Keratinocyte (primary cell): ENCODE measurements at regions not wholly inside any gene's neighbourhood (a gene's known extent, or its start where the extent isn't known, plus 50 kb on each side); places are given as distances from the start of the nearest gene placed in this dataset.

Experiments
- DNase-seq: peaks from one replicate; pipeline ENCODE4 v3.0.0-alpha.2; 2011; ENCODE audit warnings: low read depth, missing footprints, low spot score
- FAIRE-seq: peaks from 2 replicates; lab custom pipeline; 2011; peaks lifted over from hg19 to GRCh38; lab: Jason Lieb, UNC
- H2AFZ ChIP-seq: 2 replicates; pipeline ENCODE4 v1.6.0; 2012; ENCODE audit warnings: low read length, control low read depth, inconsistent platforms; ENCODE audit not compliant: control insufficient read depth
- H3K27ac ChIP-seq: 2 replicates; pipeline ENCODE4 v1.5.1; 2011; ENCODE audit warnings: low read length; ENCODE audit not compliant: control insufficient read depth, insufficient read depth
- H3K27me3 ChIP-seq: 3 replicates; pipeline ENCODE4 v1.6.0; 2011; ENCODE audit warnings: low read length; ENCODE audit not compliant: control insufficient read depth, insufficient read depth; ENCODE audit errors: extremely low read depth
- H3K36me3 ChIP-seq, 2 experiments: 2 replicates in 1 of 2; 3 replicates in 1 of 2; pipeline ENCODE4 v1.5.1; 2011; ENCODE audit warnings: low read length in 2 of 2, mild to moderate bottlenecking in 1 of 2; ENCODE audit not compliant: control insufficient read depth in 2 of 2, insufficient read depth in 2 of 2; ENCODE audit errors: extremely low read depth in 1 of 2
- H3K4me1 ChIP-seq: 3 replicates; pipeline ENCODE4 v1.5.1; 2011; ENCODE audit warnings: low read length; ENCODE audit not compliant: control insufficient read depth, insufficient read depth; ENCODE audit errors: extremely low read depth
- H3K4me2 ChIP-seq: 3 replicates; pipeline ENCODE4 v1.6.0; 2011; ENCODE audit warnings: low read depth, low read length; ENCODE audit not compliant: control insufficient read depth, insufficient read depth; ENCODE audit errors: extremely low read depth
- H3K4me3 ChIP-seq, 3 experiments: fragments of 200-600 bp in 1 of 3; sonication (generic) in 1 of 3; 2 replicates in 2 of 3; 3 replicates in 1 of 3; pipeline ENCODE4 v1.5.1; 2011 to 2016; ENCODE audit warnings: low read length in 3 of 3, mild to moderate bottlenecking in 3 of 3, control low read depth in 2 of 3, inconsistent platforms in 1 of 3, low read depth in 1 of 3, mixed read lengths in 1 of 3, mixed run types in 1 of 3, moderate library complexity in 1 of 3; ENCODE audit not compliant: control insufficient read depth in 2 of 3, insufficient read depth in 2 of 3; ENCODE audit errors: extremely low read depth in 1 of 3
- H3K79me2 ChIP-seq: 2 replicates; pipeline ENCODE4 v1.6.0; 2012; ENCODE audit warnings: low read length; ENCODE audit not compliant: control insufficient read depth, insufficient read depth
- H3K9ac ChIP-seq: 3 replicates; pipeline ENCODE4 v1.6.0; 2011; ENCODE audit warnings: low read length; ENCODE audit not compliant: control insufficient read depth, insufficient read depth; ENCODE audit errors: extremely low read depth
- H3K9me1 ChIP-seq: 3 replicates; pipeline ENCODE4 v1.6.0; 2011; ENCODE audit warnings: low read length; ENCODE audit not compliant: control insufficient read depth, insufficient read depth; ENCODE audit errors: extremely low read depth
- H3K9me3 ChIP-seq: 2 replicates; pipeline ENCODE4 v1.5.1; 2012; ENCODE audit warnings: low read depth, low read length; ENCODE audit not compliant: control insufficient read depth
- H4K20me1 ChIP-seq: 3 replicates; pipeline ENCODE4 v1.6.0; 2011; ENCODE audit warnings: low read length; ENCODE audit not compliant: control insufficient read depth, insufficient read depth; ENCODE audit errors: extremely low read depth
- EZH2 ChIP-seq: IDR thresholded peaks from one replicate; pipeline ENCODE4 v1.6.1; 2012; ENCODE audit warnings: inconsistent platforms, mild to moderate bottlenecking, low read length, moderate library complexity
- dilution Hi-C: fragments of 300-500 bp; cut with MboI; formaldehyde crosslinking; loops from one replicate; pipeline ENCODE4 v1.7.0; 2020; ENCODE audit warnings: low sequenced_read_pairs; ENCODE audit not compliant: extremely low pct_ligation_motif_present
- TF ChIP-seq, protein P1 (sequence below), 3 experiments: IDR thresholded peaks in 1 of 3; conservative IDR thresholded peaks in 1 of 3; optimal IDR thresholded peaks in 1 of 3; 2 replicates in 2 of 3; 3 replicates in 1 of 3; pipeline versions ENCODE3 to v1.5.1; 2011; ENCODE audit warnings: low read length in 3 of 3, mild to moderate bottlenecking in 3 of 3, moderate library complexity in 2 of 3, control low read depth in 1 of 3, inconsistent platforms in 1 of 3; ENCODE audit not compliant: insufficient read depth in 2 of 3; ENCODE audit errors: extremely low read depth in 1 of 3

DNA sequence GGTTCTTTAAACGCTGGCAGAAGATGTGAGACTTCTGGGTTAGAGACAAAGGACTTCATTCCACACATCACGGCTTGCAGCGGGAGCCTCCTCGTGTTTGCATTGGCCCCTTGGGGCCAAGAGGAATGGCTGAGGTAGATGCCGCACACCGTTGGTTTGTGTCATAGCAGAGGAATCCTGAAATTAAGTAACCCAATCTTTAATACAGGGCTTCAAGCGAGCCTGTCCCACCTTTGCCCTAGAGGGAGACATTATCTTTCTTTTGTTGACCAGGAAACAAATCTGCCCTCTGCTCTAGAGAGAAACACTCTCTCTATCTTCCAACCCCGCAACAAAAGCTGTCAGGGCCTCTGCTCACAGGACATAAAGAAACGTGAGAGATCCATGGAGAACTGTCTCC is 277.5 kb upstream of the ZFP64 start:
- dilution Hi-C loops, result no loop called here
- no peaks in the 10 kb centered on the region for H3K27me3 ChIP-seq
- H4K20me1 ChIP-seq, result no peaks in the 10 kb centered on the region

DNA sequence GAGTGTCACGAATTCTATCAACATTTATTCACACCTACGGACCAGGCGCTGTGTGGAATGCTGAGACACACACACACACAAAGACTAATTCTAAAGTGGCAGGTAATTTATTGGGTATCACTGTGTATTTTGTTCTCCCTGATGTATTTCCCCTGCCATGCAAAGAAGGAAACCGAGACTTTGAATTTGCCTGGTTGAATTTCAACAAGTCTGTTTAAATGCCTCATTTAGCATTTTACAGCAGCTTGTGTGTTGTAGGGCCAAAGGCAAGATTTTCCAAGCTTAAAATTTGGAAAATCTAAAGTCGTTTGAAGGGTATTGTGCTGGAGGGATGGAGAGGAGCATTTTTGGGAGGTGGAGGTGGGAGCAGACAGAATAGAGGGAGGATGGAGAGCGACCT is 274.4 kb upstream of the ZFP64 start:
- TF ChIP-seq, protein P1, sequence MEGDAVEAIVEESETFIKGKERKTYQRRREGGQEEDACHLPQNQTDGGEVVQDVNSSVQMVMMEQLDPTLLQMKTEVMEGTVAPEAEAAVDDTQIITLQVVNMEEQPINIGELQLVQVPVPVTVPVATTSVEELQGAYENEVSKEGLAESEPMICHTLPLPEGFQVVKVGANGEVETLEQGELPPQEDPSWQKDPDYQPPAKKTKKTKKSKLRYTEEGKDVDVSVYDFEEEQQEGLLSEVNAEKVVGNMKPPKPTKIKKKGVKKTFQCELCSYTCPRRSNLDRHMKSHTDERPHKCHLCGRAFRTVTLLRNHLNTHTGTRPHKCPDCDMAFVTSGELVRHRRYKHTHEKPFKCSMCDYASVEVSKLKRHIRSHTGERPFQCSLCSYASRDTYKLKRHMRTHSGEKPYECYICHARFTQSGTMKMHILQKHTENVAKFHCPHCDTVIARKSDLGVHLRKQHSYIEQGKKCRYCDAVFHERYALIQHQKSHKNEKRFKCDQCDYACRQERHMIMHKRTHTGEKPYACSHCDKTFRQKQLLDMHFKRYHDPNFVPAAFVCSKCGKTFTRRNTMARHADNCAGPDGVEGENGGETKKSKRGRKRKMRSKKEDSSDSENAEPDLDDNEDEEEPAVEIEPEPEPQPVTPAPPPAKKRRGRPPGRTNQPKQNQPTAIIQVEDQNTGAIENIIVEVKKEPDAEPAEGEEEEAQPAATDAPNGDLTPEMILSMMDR (optimal IDR thresholded peaks at IDR 0.05 in 1 of 3, IDR thresholded peaks at IDR 0.05 in 1 of 3, conservative IDR thresholded peaks at IDR 0.05 in 1 of 3; ENCODE audit: extremely low read depth in 1 of 3, insufficient read depth in 2 of 3, low read length in 3 of 3), result no peak
- no peak for TF ChIP-seq EZH2
- no peak overlapping the region for H3K4me3 ChIP-seq
- H3K27ac ChIP-seq, result no peak overlapping the region
- H2AFZ ChIP-seq, result no peak overlapping the region
- dilution Hi-C loops, result no loop called here
- DNase-seq (no peak), FAIRE-seq (no peak)
- H3K36me3 ChIP-seq, result no peaks in the 10 kb centered on the region
- no peaks in the 10 kb centered on the region for H3K27me3 ChIP-seq
- no peaks in the 10 kb centered on the region for H3K9me1 ChIP-seq
- H3K79me2 ChIP-seq, result no peaks in the 10 kb centered on the region
- H4K20me1 ChIP-seq, result no peaks in the 10 kb centered on the region
- peaks cover 2% of the 10 kb centered on the region for H3K9me3 ChIP-seq
- no peaks in the 10 kb centered on the region for H3K4me1 ChIP-seq
- H3K9ac ChIP-seq, result no peak overlapping the region
- H3K4me2 ChIP-seq, result no peak overlapping the region

More for the DNA sequence above, 277.5 kb upstream of the ZFP64 start:
- no peak overlapping the region for H3K4me3 ChIP-seq
- H3K9me1 ChIP-seq, result no peaks in the 10 kb centered on the region
- H3K79me2 ChIP-seq, result no peaks in the 10 kb centered on the region
- H3K36me3 ChIP-seq, result no peaks in the 10 kb centered on the region
- H3K9ac ChIP-seq, result no peak overlapping the region
- DNase-seq (no peak), FAIRE-seq (no peak)
- no peak overlapping the region for H3K4me2 ChIP-seq
- no peak overlapping the region for H2AFZ ChIP-seq
- no peak for TF ChIP-seq EZH2
- TF ChIP-seq, protein P1 (optimal IDR thresholded peaks at IDR 0.05 in 1 of 3, IDR thresholded peaks at IDR 0.05 in 1 of 3, conservative IDR thresholded peaks at IDR 0.05 in 1 of 3; ENCODE audit: extremely low read depth in 1 of 3, insufficient read depth in 2 of 3, low read length in 3 of 3), result no peak
- H3K4me1 ChIP-seq, result no peaks in the 10 kb centered on the region
- H3K9me3 ChIP-seq, result peaks cover 2% of the 10 kb centered on the region
- no peak overlapping the region for H3K27ac ChIP-seq
